DND-41 (cell line): ENCODE measurements at regions not wholly inside any gene's neighbourhood (a gene's known extent, or its start where the extent isn't known, plus 50 kb on each side); places are given as distances from the start of the nearest gene placed in this dataset.
"Not testable (repeated sequence)": the region's sequence is repeated elsewhere in the genome, so short reads cannot be mapped to it uniquely, and the experiment has no call there.

Source experiments
- ATAC-seq: fragments of 200-7000 bp; cut with Tn5 transposase; 3 replicates; pipeline ENCODE4 v1.9.1; 2021; ENCODE audit warnings: low read depth; ENCODE audit not compliant: insufficient read depth
- DNase-seq: peaks from one replicate; pipeline ENCODE4 v3.0.0-alpha.2; 2020
- H2AFZ ChIP-seq: 2 replicates; pipeline ENCODE4 v1.6.0; 2012; ENCODE audit warnings: low read depth, low read length
- H3K27ac ChIP-seq: 2 replicates; pipeline ENCODE4 v1.5.1; 2012; ENCODE audit warnings: low read length, inconsistent platforms
- H3K27me3 ChIP-seq: fragments of 200-600 bp; sonication (generic); 2 replicates; pipeline ENCODE4 v1.6.0; 2012; ENCODE audit warnings: low read length, mild to moderate bottlenecking, inconsistent platforms; ENCODE audit not compliant: insufficient read depth, poor library complexity
- H3K36me3 ChIP-seq: 2 replicates; pipeline ENCODE4 v1.5.1; 2012; ENCODE audit warnings: low read length, inconsistent platforms; ENCODE audit not compliant: insufficient read depth
- H3K4me1 ChIP-seq: 2 replicates; pipeline ENCODE4 v1.5.1; 2012; ENCODE audit warnings: mild to moderate bottlenecking, low read length; ENCODE audit not compliant: insufficient read depth
- H3K4me2 ChIP-seq: 2 replicates; pipeline ENCODE4 v1.6.0; 2012; ENCODE audit warnings: mild to moderate bottlenecking, moderate library complexity, low read length, inconsistent platforms; ENCODE audit not compliant: insufficient read depth
- H3K4me3 ChIP-seq, 2 experiments: fragments of 200-600 bp in 1 of 2; shearing (Covaris generic) in 1 of 2; 2 replicates each; pipeline ENCODE4 v1.5.1; 2012 to 2016; ENCODE audit warnings: inconsistent platforms in 2 of 2, low read length in 2 of 2, mild to moderate bottlenecking in 2 of 2, low read depth in 1 of 2, moderate library complexity in 1 of 2
- H3K79me2 ChIP-seq: 2 replicates; pipeline ENCODE4 v1.6.0; 2012; ENCODE audit warnings: low read length, inconsistent platforms; ENCODE audit not compliant: insufficient read depth
- H3K9ac ChIP-seq: 2 replicates; pipeline ENCODE4 v1.6.0; 2012; ENCODE audit warnings: low read depth, mild to moderate bottlenecking, inconsistent platforms, low read length, moderate library complexity
- H3K9me3 ChIP-seq: 2 replicates; pipeline ENCODE4 v1.5.1; 2012; ENCODE audit warnings: low read length, moderate library complexity, mild to moderate bottlenecking, inconsistent platforms; ENCODE audit not compliant: insufficient read depth, severe bottlenecking
- H4K20me1 ChIP-seq: 2 replicates; pipeline ENCODE4 v1.6.0; 2012; ENCODE audit warnings: low read length; ENCODE audit not compliant: insufficient read depth
- TF ChIP-seq, protein P1 (sequence below): IDR thresholded peaks from 2 replicates; pipeline ENCODE4 v1.5.1; 2012; ENCODE audit warnings: borderline replicate concordance, low read length, moderate library complexity, mild to moderate bottlenecking; ENCODE audit not compliant: poor library complexity, severe bottlenecking; ENCODE audit errors: extremely low read depth

DNA sequence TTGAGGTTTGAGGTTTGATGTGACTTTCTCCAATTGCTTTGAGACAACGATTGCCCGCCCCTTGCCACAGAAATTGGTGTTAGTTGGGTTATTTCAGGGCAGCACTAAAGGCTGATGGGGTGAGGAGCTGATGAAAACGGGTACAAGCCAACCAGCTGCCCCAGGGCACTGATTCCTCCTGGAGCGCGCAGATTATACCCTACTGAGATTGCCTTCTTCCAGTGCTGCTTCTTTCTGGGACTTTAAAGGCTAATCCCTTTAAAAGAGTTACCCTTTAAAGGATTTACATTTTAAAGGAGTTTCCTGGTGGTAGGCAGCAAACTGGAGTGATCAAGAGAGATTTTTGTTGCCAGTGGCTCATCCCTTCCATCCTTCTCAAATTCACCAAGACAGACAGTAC is 1903.3 kb downstream of the KHDRBS2 start:
- not testable (repeated sequence) for H3K4me2 ChIP-seq, H3K4me3 ChIP-seq, H3K79me2 ChIP-seq, H2AFZ ChIP-seq, ATAC-seq, H3K27me3 ChIP-seq, H3K9ac ChIP-seq, H3K9me3 ChIP-seq, H3K36me3 ChIP-seq, H3K4me1 ChIP-seq, H3K27ac ChIP-seq, H4K20me1 ChIP-seq
- DNase-seq = peak; percentile 27

DNA sequence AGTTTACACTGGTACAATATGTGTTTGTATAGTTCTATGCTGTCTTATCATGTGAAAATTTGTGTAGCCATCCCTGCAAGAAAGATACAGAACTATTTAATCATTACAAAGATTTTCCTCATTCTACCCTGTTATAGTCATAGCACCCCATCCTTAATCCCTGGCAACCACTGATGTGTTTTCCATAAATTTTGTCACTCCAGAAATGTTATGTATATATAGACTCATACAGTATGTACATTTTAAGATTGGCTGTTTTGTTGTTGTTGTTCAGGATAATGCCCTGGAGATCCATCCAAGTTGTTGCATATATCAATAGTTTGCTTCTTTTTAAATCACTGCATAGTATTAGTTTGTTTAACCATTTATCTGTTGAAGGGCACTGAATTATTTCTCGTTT is 1911.9 kb downstream of the KHDRBS2 start:
- not testable (repeated sequence) for H2AFZ ChIP-seq, DNase-seq, H4K20me1 ChIP-seq, ATAC-seq, H3K9ac ChIP-seq, H3K36me3 ChIP-seq, H3K79me2 ChIP-seq, H3K4me3 ChIP-seq, H3K9me3 ChIP-seq, H3K27me3 ChIP-seq, H3K4me1 ChIP-seq, H3K4me2 ChIP-seq, H3K27ac ChIP-seq

DNA sequence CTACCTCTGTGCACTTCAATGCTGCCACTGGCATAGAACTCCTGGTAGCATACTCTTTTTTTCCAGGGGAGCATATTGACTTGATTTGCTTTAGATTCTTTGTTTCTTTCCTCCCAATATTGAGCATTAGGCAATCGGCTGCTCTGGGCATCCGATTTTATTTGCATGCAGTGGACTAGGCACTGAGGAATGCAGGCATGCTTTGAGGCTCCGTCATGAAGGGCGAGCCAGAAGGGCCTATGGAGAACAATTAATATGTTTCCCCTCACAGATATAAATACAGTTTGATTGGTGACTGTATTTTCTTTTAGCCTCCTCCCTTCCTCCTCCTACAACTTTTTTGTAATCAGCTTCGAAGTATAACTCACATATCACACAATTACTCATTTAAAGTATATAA is 1918.2 kb downstream of the KHDRBS2 start:
- H3K27me3 ChIP-seq, H2AFZ ChIP-seq, H3K36me3 ChIP-seq, ATAC-seq, H3K4me2 ChIP-seq, H3K9me3 ChIP-seq, DNase-seq, H4K20me1 ChIP-seq, H3K4me3 ChIP-seq, H3K4me1 ChIP-seq, H3K9ac ChIP-seq, H3K27ac ChIP-seq, H3K79me2 ChIP-seq: not testable (repeated sequence)

DNA sequence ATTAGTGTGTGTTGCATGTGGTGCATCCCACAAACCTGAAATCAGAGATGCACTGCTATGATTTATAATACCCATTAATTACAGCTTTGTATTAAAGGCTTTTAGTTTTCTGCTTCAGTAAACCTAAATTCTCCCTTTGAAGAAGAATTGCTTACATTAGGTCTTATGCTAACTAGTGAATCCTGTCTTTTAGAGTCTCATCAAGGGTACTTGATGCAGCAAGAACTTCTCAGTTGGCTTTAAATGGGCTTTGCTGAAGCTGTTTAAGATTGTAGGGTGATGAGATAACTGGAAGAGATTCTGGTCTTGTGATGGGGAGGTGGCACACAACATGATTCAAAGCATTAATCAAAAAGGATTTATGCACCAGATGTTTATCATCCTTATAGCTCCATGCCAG is 1920.1 kb downstream of the KHDRBS2 start:
- H3K36me3 ChIP-seq, H3K4me2 ChIP-seq, H3K27me3 ChIP-seq, H3K79me2 ChIP-seq, H4K20me1 ChIP-seq, H3K9me3 ChIP-seq, H3K27ac ChIP-seq, H3K4me3 ChIP-seq, H2AFZ ChIP-seq, DNase-seq, H3K9ac ChIP-seq, ATAC-seq, H3K4me1 ChIP-seq: not testable (repeated sequence)

DNA sequence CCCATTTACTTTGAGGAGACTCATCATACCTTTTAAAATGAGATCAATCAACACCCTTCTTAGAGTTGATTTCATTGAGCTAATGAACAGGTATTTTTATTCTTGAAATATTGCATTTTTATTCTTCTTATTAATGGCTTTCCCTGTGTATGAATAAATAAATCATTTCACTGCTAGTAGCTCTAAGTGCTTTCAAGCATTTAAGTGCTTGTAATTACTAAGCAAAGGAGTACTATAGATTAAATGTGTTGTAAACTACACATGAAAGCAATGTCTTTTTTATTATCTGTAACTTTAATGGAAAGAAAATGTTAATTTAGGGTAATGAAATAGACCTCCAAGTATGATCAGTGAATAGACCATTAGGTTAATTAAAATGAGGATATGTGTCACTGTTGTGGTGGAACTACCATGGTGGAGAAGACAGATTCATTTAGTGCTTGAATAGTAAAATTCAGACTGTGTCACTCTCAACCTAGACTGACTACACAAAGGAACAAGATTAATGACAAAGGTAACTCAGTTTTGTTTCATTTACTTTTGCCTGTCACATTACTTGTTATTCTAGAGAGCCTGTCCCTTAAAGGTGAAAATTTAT is 1943.5 kb downstream of the KHDRBS2 start:
- H3K27ac ChIP-seq, H3K36me3 ChIP-seq: not testable (repeated sequence)

DNA sequence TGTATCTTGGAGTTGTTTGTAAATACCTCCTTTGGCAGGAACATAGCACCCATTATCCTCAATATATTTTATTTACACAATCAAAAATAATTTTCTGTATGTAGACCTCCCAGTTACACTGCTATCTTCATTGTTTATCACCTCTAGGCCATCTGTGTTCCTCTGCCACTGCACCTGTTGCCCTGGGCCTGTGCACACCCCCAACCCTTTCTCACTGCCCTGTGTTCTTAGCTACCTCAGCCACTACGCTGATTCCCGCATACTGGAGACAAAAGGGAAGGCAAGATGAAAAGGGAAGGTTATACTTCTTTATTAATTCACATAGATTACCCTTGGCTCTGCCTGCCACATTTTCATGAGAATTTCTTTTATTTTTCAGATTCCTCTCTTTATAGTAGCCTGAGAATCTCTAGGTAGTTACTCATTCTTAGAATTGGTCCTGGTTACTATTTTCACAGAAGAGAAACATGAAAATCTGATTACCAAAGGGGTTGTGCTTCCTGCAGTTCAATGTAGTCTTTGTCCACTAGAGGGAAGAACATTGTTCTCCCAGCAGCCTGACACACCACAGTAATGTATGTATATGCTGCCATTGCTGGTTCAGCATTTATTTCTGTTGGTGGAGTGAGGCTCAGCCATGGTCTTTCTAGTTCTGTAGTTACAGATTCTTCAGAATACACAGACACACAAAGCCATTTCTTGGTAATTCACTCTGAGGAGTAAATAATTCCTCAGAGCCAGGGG is 1947.5 kb downstream of the KHDRBS2 start:
- not testable (repeated sequence) for H3K4me3 ChIP-seq, H4K20me1 ChIP-seq, H3K79me2 ChIP-seq, H3K27me3 ChIP-seq, H3K36me3 ChIP-seq, H3K9me3 ChIP-seq, H3K4me2 ChIP-seq, H3K9ac ChIP-seq
- peaks cover 21% of the 10 kb centered on the region for H3K4me1 ChIP-seq
- peak overlapping the region; percentile 45 for H2AFZ ChIP-seq
- ATAC-seq (peak; percentile 83), DNase-seq (peak; percentile 39)
- H3K27ac ChIP-seq = peak overlapping the region; percentile 57; the same call in 1 of the 2 replicates
- TF ChIP-seq, protein P1, sequence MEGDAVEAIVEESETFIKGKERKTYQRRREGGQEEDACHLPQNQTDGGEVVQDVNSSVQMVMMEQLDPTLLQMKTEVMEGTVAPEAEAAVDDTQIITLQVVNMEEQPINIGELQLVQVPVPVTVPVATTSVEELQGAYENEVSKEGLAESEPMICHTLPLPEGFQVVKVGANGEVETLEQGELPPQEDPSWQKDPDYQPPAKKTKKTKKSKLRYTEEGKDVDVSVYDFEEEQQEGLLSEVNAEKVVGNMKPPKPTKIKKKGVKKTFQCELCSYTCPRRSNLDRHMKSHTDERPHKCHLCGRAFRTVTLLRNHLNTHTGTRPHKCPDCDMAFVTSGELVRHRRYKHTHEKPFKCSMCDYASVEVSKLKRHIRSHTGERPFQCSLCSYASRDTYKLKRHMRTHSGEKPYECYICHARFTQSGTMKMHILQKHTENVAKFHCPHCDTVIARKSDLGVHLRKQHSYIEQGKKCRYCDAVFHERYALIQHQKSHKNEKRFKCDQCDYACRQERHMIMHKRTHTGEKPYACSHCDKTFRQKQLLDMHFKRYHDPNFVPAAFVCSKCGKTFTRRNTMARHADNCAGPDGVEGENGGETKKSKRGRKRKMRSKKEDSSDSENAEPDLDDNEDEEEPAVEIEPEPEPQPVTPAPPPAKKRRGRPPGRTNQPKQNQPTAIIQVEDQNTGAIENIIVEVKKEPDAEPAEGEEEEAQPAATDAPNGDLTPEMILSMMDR = peak; percentile 48

More for the DNA sequence above, 1943.5 kb downstream of the KHDRBS2 start:
- H2AFZ ChIP-seq, H3K27me3 ChIP-seq, H3K79me2 ChIP-seq, H3K9me3 ChIP-seq, H3K9ac ChIP-seq, ATAC-seq, H4K20me1 ChIP-seq, H3K4me2 ChIP-seq, DNase-seq, H3K4me3 ChIP-seq: not testable (repeated sequence)
- peaks cover 21% of the 10 kb centered on the region for H3K4me1 ChIP-seq

DNA sequence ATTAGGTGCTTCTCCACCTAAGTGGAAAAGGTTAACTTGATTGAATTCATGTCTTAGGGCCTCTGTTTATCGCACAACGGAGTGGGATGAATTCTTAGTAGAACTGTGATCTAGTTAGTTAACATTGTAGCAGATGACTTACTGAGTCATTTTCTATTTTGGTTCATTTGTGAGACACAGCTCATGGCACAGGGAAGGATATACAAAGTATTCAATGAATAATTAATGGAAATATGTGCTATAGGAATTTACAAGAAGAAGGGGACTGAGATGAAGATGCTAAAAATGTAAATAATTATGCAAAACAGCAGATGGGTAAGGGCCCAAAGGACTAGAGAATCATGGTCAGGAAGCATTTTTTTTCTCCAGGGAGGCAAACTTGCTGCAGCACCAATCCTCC is 1950.9 kb downstream of the KHDRBS2 start:
- ATAC-seq, H3K4me3 ChIP-seq, H4K20me1 ChIP-seq, H3K9me3 ChIP-seq, H3K27me3 ChIP-seq, H3K4me2 ChIP-seq, H3K9ac ChIP-seq, H3K79me2 ChIP-seq, H3K36me3 ChIP-seq, H3K27ac ChIP-seq, DNase-seq, H2AFZ ChIP-seq: not testable (repeated sequence)
- H3K4me1 ChIP-seq = peaks cover 21% of the 10 kb centered on the region
